Hepatocyte (in vitro differentiated cells): ENCODE measurements at regions not wholly inside any gene's neighbourhood (a gene's known extent, or its start where the extent isn't known, plus 50 kb on each side); places are given as distances from the start of the nearest gene placed in this dataset.

Experiments
- DNase-seq: peaks from one replicate; pipeline ENCODE4 v3.0.0-alpha.2; 2016; ENCODE audit warnings: low spot score
- H2AFZ ChIP-seq: fragments of 200-600 bp; sonication (generic); 2 replicates; pipeline ENCODE4 v1.6.0; 2016; ENCODE audit warnings: antibody characterized with exemption, mild to moderate bottlenecking
- H3K27ac ChIP-seq: fragments of 200-600 bp; sonication (generic); 2 replicates; pipeline ENCODE4 v1.5.1; 2016; ENCODE audit warnings: mild to moderate bottlenecking
- H3K27me3 ChIP-seq: fragments of 200-600 bp; sonication (generic); 2 replicates; pipeline ENCODE4 v1.6.1; 2016
- H3K36me3 ChIP-seq: fragments of 200-600 bp; sonication (generic); replicated peaks from 2 replicates; pipeline ENCODE4 v1.5.1; 2016; ENCODE audit warnings: low read depth; ENCODE audit not compliant: insufficient read depth
- H3K4me1 ChIP-seq: fragments of 200-600 bp; sonication (generic); 2 replicates; pipeline ENCODE4 v1.5.1; 2016; ENCODE audit warnings: mild to moderate bottlenecking, moderate library complexity; ENCODE audit not compliant: insufficient read depth
- H3K4me2 ChIP-seq: fragments of 200-600 bp; sonication (generic); 2 replicates; pipeline ENCODE4 v1.6.0; 2016
- H3K4me3 ChIP-seq: fragments of 200-600 bp; sonication (generic); 2 replicates; pipeline ENCODE4 v1.5.1; 2016; ENCODE audit warnings: mild to moderate bottlenecking
- H3K79me2 ChIP-seq: fragments of 200-600 bp; sonication (generic); 2 replicates; pipeline ENCODE4 v1.6.0; 2017; ENCODE audit warnings: mild to moderate bottlenecking
- H3K9me2 ChIP-seq: fragments of 200-600 bp; sonication (generic); replicated peaks from 2 replicates; pipeline ENCODE4 v1.6.0; 2017; ENCODE audit warnings: mild to moderate bottlenecking; ENCODE audit not compliant: insufficient read depth
- H3K9me3 ChIP-seq: fragments of 200-600 bp; sonication (generic); 2 replicates; pipeline ENCODE4 v1.5.1; 2016; ENCODE audit warnings: low read depth, mild to moderate bottlenecking
- H4K20me1 ChIP-seq: fragments of 200-600 bp; sonication (generic); 2 replicates; pipeline ENCODE4 v1.6.0; 2016; ENCODE audit warnings: mild to moderate bottlenecking; ENCODE audit not compliant: insufficient read depth, poor library complexity, severe bottlenecking
- CTCF ChIP-seq: fragments of 200-600 bp; sonication (generic); IDR thresholded peaks from 2 replicates; pipeline ENCODE4 v1.5.1; 2016; ENCODE audit warnings: antibody characterized with exemption, mild to moderate bottlenecking; ENCODE audit not compliant: poor library complexity
- EZH2 ChIP-seq: fragments of 200-600 bp; sonication (generic); IDR thresholded peaks from 2 replicates; pipeline ENCODE4 v1.6.1; 2016; ENCODE audit warnings: antibody characterized with exemption, mild to moderate bottlenecking, borderline replicate concordance
- EZH2phosphoT487 ChIP-seq: fragments of 200-600 bp; sonication (generic); IDR thresholded peaks from one replicate; pipeline ENCODE4 v1.6.1; 2018; ENCODE audit warnings: antibody characterized with exemption, mild to moderate bottlenecking, low read depth, moderate library complexity; ENCODE audit not compliant: unreplicated experiment, severe bottlenecking
- WGBS: methylation state at CpG from one replicate; pipeline ENCODE4 v1.1.6; 2016; ENCODE audit warnings: low lambda C conversion rate; ENCODE audit errors: missing lambda C conversion rate; 5-methylcytosine and 5-hydroxymethylcytosine counted together

DNA sequence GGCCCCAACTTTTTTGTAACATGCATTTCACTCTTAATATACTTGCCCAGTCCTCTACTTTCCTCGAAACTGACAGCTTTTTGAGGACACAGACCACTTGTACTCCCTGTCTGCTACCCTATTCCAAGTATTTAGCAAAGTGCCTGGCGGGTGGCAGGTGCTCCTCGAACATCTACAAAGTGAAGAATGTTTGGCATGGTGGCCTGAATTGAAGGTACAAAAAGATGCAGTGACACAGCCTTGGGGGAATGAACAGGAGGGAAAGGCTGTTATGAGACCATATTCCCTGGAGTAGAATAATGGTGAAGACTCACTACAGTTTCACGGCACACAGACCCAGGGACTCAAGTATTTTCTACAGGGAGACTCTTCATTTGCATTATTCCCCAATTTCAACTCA is 590.9 kb downstream of the PRELID2 start:
- H3K4me2 ChIP-seq = no peak overlapping the region
- no peaks in the 10 kb centered on the region for H3K9me2 ChIP-seq
- no peak overlapping the region for H3K4me3 ChIP-seq
- H3K27ac ChIP-seq = no peak overlapping the region
- TF ChIP-seq EZH2 (no peak), EZH2phosphoT487 (no peak), CTCF (no peak)
- no peak for DNase-seq
- H3K79me2 ChIP-seq = no peaks in the 10 kb centered on the region
- H3K4me1 ChIP-seq = no peaks in the 10 kb centered on the region
- H2AFZ ChIP-seq = no peak overlapping the region
- WGBS = 90% methylated on average over 4 of the region's 4 CpGs
- H3K9me3 ChIP-seq = no peaks in the 10 kb centered on the region
- H3K36me3 ChIP-seq = no peaks in the 10 kb centered on the region
- H3K27me3 ChIP-seq = no peaks in the 10 kb centered on the region
- no peaks in the 10 kb centered on the region for H4K20me1 ChIP-seq

- Histone ChIP-seq H3K4me1 (no peaks in the 10 kb centered on the region), H3K9me2 (no peaks in the 10 kb centered on the region), H4K20me1 (no peaks in the 10 kb centered on the region), H3K9me3 (no peaks in the 10 kb centered on the region), H3K4me3 (no peak overlapping the region), H2AFZ (no peak overlapping the region), H3K27me3 (no peaks in the 10 kb centered on the region), H3K36me3 (no peaks in the 10 kb centered on the region), H3K27ac (no peak overlapping the region), H3K79me2 (no peaks in the 10 kb centered on the region), H3K4me2 (no peak overlapping the region)
- WGBS = 92% methylated on average over 2 of the region's 2 CpGs
- no peak for TF ChIP-seq EZH2phosphoT487
- TF ChIP-seq EZH2 = no peak
- no peak for TF ChIP-seq CTCF
- DNase-seq = no peak
Measured at GRCh38 chr5:145243016-145243415, 592.1 kb downstream of the PRELID2 start.

- TF ChIP-seq EZH2 (no peak), CTCF (no peak), EZH2phosphoT487 (no peak)
- no peak overlapping the region for H3K4me3 ChIP-seq
- WGBS = 56% methylated on average over 1 of the region's 1 CpG
- no peak overlapping the region for H2AFZ ChIP-seq
- no peak overlapping the region for H3K4me2 ChIP-seq
- no peaks in the 10 kb centered on the region for H4K20me1 ChIP-seq
- no peak for DNase-seq
- H3K36me3 ChIP-seq = no peaks in the 10 kb centered on the region
- H3K79me2 ChIP-seq = no peaks in the 10 kb centered on the region
- no peaks in the 10 kb centered on the region for H3K4me1 ChIP-seq
- H3K27ac ChIP-seq = no peak overlapping the region
- H3K9me2 ChIP-seq = no peaks in the 10 kb centered on the region
- no peaks in the 10 kb centered on the region for H3K27me3 ChIP-seq
- no peaks in the 10 kb centered on the region for H3K9me3 ChIP-seq
Measured at GRCh38 chr5:145242551-145242950, 592.6 kb downstream of the PRELID2 start.

GRCh38 chr5:145237843-145238242 is 597.3 kb downstream of the PRELID2 start:
- H2AFZ ChIP-seq = no peak overlapping the region

More at GRCh38 chr5:145237843-145238242, 597.3 kb downstream of the PRELID2 start:
- H3K4me1 ChIP-seq = no peaks in the 10 kb centered on the region
- peak; percentile 60 for TF ChIP-seq CTCF
- no peak for TF ChIP-seq EZH2phosphoT487
- H3K36me3 ChIP-seq = no peaks in the 10 kb centered on the region
- H3K4me2 ChIP-seq = peak overlapping the region; percentile 30
- H3K27me3 ChIP-seq = no peaks in the 10 kb centered on the region
- peak; percentile 87 for DNase-seq
- H3K27ac ChIP-seq = no peak overlapping the region
- no peak overlapping the region for H3K4me3 ChIP-seq
- H3K79me2 ChIP-seq = no peaks in the 10 kb centered on the region
- WGBS = 4% methylated on average over 3 of the region's 3 CpGs
- no peaks in the 10 kb centered on the region for H3K9me3 ChIP-seq
- H4K20me1 ChIP-seq = no peaks in the 10 kb centered on the region
- H3K9me2 ChIP-seq = no peaks in the 10 kb centered on the region
